OCI-LY1 (cell line): ENCODE measurements at regions not wholly inside any gene's neighbourhood (a gene's known extent, or its start where the extent isn't known, plus 50 kb on each side); places are given as distances from the start of the nearest gene placed in this dataset.

Source experiments
- EZH2 ChIP-seq: fragments of 200-600 bp; sonication (generic), shearing (Covaris generic); IDR thresholded peaks from 2 replicates; pipeline ENCODE4 v1.8.0; 2017; ENCODE audit warnings: borderline replicate concordance, mixed run types, mild to moderate bottlenecking, antibody characterized with exemption, low read length, moderate library complexity, mixed read lengths
- TF ChIP-seq, protein P1 (sequence below): fragments of 200-600 bp; sonication (generic), shearing (Covaris generic); IDR thresholded peaks from 2 replicates; pipeline ENCODE4 v1.5.1; 2017; ENCODE audit warnings: mild to moderate bottlenecking, antibody characterized with exemption, low read length, moderate library complexity, mixed read lengths

DNA sequence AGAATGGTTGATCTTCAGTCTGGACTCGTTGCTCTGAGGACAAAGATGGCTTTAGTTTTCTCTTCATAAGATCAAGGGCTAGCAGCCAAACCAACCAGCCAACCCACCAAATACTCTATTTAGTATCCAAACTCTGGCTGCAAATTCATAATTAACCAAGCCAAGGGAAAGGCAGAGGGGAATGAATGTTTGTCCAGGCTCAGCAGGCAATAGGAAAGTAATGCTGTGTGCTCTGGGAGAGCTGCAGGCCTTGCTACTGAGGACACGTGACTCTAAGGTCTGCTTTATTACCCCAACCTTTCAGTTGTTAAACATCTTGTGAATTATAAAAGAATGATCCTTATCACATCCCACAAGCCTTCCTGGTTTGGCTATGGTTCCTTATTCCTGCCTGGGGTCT lies 52.3 kb upstream of the GALNT15 start:
- TF ChIP-seq, protein P1, sequence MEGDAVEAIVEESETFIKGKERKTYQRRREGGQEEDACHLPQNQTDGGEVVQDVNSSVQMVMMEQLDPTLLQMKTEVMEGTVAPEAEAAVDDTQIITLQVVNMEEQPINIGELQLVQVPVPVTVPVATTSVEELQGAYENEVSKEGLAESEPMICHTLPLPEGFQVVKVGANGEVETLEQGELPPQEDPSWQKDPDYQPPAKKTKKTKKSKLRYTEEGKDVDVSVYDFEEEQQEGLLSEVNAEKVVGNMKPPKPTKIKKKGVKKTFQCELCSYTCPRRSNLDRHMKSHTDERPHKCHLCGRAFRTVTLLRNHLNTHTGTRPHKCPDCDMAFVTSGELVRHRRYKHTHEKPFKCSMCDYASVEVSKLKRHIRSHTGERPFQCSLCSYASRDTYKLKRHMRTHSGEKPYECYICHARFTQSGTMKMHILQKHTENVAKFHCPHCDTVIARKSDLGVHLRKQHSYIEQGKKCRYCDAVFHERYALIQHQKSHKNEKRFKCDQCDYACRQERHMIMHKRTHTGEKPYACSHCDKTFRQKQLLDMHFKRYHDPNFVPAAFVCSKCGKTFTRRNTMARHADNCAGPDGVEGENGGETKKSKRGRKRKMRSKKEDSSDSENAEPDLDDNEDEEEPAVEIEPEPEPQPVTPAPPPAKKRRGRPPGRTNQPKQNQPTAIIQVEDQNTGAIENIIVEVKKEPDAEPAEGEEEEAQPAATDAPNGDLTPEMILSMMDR: no peak
- TF ChIP-seq EZH2: no peak
